ENCODE measurements at regions not wholly inside any gene's neighbourhood (a gene's known extent, or its start where the extent isn't known, plus 50 kb on each side); places are given as distances from the start of the nearest gene placed in this dataset.

GRCh38 chr1:4476394-4476793, 178.0 kb upstream of the AJAP1 start:
- BruUV-seq (replicated peaks) = no TSS peak
- intact Hi-C loops (cut with micrococcal nuclease; ENCODE audit: unreplicated experiment) = no loop called here
- CTCF ChIA-PET = no interaction called here

GRCh38 chr1:4481451-4481850, 173.0 kb upstream of the AJAP1 start:
- POLR2A ChIA-PET = no interaction called here
- no peak for DNase-seq (ENCODE audit: low read depth, low spot score)
- peaks cover 3% of the 10 kb centered on the region; the same call in 1 of the 2 replicates for H3K9me3 ChIP-seq (ENCODE audit: control insufficient read depth, insufficient read depth, low read depth, low read length)
- no peaks in the 10 kb centered on the region for H3K4me1 ChIP-seq (ENCODE audit: control insufficient read depth, insufficient read depth, low read length)
- no TSS peak for BruUV-seq (replicated peaks)
- H3K36me3 ChIP-seq (ENCODE audit: control insufficient read depth, insufficient read depth, low read length) = no peaks in the 10 kb centered on the region
- H3K27ac ChIP-seq (ENCODE audit: low read length) = no peak overlapping the region
- intact Hi-C loops (cut with micrococcal nuclease; ENCODE audit: unreplicated experiment) (no loop called here), in situ Hi-C loops (cut with HindIII; ENCODE audit: low pct_unique_long_range_greater_than_20kb, low sequenced_read_pairs) (no loop called here)
- no peak for ATAC-seq
- no peak for TF ChIP-seq SIN3A (IDR thresholded peaks at IDR 0.05; ENCODE audit: borderline replicate concordance, insufficient read depth, low read depth, low read length)
- no peak for TF ChIP-seq TCF7L2 (IDR thresholded peaks at IDR 0.05; ENCODE audit: low read depth, low read length)
- TF ChIP-seq POLR2AphosphoS5 (IDR thresholded peaks at IDR 0.05; ENCODE audit: low read depth, low read length) = no peak
- no peak for TF ChIP-seq REST (IDR thresholded peaks at IDR 0.05; ENCODE audit: insufficient read depth in 1 of 2, low read depth in 2 of 2, low read length in 1 of 2)
- no peak for TF ChIP-seq CTCF (IDR thresholded peaks at IDR 0.05)
- CTCF ChIA-PET = no interaction called here
- H3K4me3 ChIP-seq (ENCODE audit: low read depth in 2 of 2, low read length in 2 of 2) = no peak overlapping the region
- no peaks in the 10 kb centered on the region; the same call in 1 of the 2 replicates for H3K27me3 ChIP-seq (ENCODE audit: control insufficient read depth, insufficient read depth, low read length)

More at GRCh38 chr1:4476394-4476793, 178.0 kb upstream of the AJAP1 start:
- no peak overlapping the region for H3K4me3 ChIP-seq (ENCODE audit: low read depth in 2 of 2, low read length in 2 of 2)
- no peak for ATAC-seq
- no peak for DNase-seq (ENCODE audit: low read depth, low spot score)
- TF ChIP-seq SIN3A (IDR thresholded peaks at IDR 0.05; ENCODE audit: borderline replicate concordance, insufficient read depth, low read depth, low read length) = no peak
- H3K4me1 ChIP-seq (ENCODE audit: control insufficient read depth, insufficient read depth, low read length) = no peaks in the 10 kb centered on the region
- no peaks in the 10 kb centered on the region; the same call in 1 of the 2 replicates for H3K27me3 ChIP-seq (ENCODE audit: control insufficient read depth, insufficient read depth, low read length)
- in situ Hi-C loops (cut with HindIII; ENCODE audit: low pct_unique_long_range_greater_than_20kb, low sequenced_read_pairs) = no loop called here
- H3K9me3 ChIP-seq (ENCODE audit: control insufficient read depth, insufficient read depth, low read depth, low read length) = peaks cover 3% of the 10 kb centered on the region; the same call in 1 of the 2 replicates
- POLR2A ChIA-PET = no interaction called here
- H3K36me3 ChIP-seq (ENCODE audit: control insufficient read depth, insufficient read depth, low read length) = no peaks in the 10 kb centered on the region
- no peak overlapping the region for H3K27ac ChIP-seq (ENCODE audit: low read length)

DNA sequence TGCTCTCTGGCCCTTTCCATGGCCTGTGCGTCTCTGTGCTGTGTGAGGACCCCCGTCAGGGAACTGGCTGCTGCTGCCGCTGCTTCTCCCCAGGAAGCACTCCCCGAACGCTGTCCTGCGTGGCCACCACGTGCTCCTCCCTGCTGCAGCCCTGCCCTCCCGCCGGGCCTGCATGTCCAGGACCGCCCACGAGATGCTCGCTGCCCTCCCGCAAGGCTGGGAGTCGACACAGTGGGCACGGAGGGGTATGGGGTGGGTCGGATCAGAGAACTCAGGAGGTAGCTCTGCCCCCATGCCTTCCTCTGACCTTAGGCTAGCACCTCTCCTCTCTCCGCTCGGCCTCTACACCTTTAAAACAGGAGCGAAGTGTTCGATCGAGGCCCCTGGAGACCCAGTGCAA, 171.9 kb upstream of the AJAP1 start:
- BruUV-seq (replicated peaks) = no TSS peak
- POLR2A ChIA-PET = no interaction called here
- intact Hi-C loops (cut with micrococcal nuclease; ENCODE audit: unreplicated experiment) = no loop called here
- no peak overlapping the region for H3K4me3 ChIP-seq (ENCODE audit: low read depth in 2 of 2, low read length in 2 of 2)
- ATAC-seq = no peak
- no peak overlapping the region for H3K27ac ChIP-seq (ENCODE audit: low read length)
- H3K36me3 ChIP-seq (ENCODE audit: control insufficient read depth, insufficient read depth, low read length) = no peaks in the 10 kb centered on the region
- TF ChIP-seq REST (IDR thresholded peaks at IDR 0.05; ENCODE audit: insufficient read depth in 1 of 2, low read depth in 2 of 2, low read length in 1 of 2) (no peak), POLR2AphosphoS5 (IDR thresholded peaks at IDR 0.05; ENCODE audit: low read depth, low read length) (no peak)
- H3K27me3 ChIP-seq (ENCODE audit: control insufficient read depth, insufficient read depth, low read length) = no peaks in the 10 kb centered on the region; the same call in 1 of the 2 replicates
- H3K4me1 ChIP-seq (ENCODE audit: control insufficient read depth, insufficient read depth, low read length) = no peaks in the 10 kb centered on the region
- CTCF ChIA-PET = no interaction called here
- no peak for DNase-seq (ENCODE audit: low read depth, low spot score)
- in situ Hi-C loops (cut with HindIII; ENCODE audit: low pct_unique_long_range_greater_than_20kb, low sequenced_read_pairs) = no loop called here
- H3K9me3 ChIP-seq (ENCODE audit: control insufficient read depth, insufficient read depth, low read depth, low read length) = no peaks in the 10 kb centered on the region

Measured in Panc1 (cell line).